GM12891 (cell line): ENCODE measurements at regions not wholly inside any gene's neighbourhood (a gene's known extent, or its start where the extent isn't known, plus 50 kb on each side); places are given as distances from the start of the nearest gene placed in this dataset.

ENCODE experiments used
- DNase-seq: peaks from one replicate; pipeline ENCODE4 v3.0.0; 2011; ENCODE audit warnings: low spot score; ENCODE audit not compliant: insufficient read length
- FAIRE-seq: peaks from 2 replicates; lab custom pipeline; 2011; peaks lifted over from hg19 to GRCh38; lab: Jason Lieb, UNC
- PAX5 ChIP-seq: IDR thresholded peaks from 2 replicates; pipeline ENCODE4 v1.6.1; 2011; ENCODE audit warnings: low read length, moderate library complexity, mild to moderate bottlenecking; ENCODE audit not compliant: insufficient read depth, severe bottlenecking
- POLR2A ChIP-seq: IDR thresholded peaks from 2 replicates; pipeline ENCODE4 v1.6.1; 2011; ENCODE audit warnings: low read depth, low read length, control low read depth
- POLR2AphosphoS5 ChIP-seq: IDR thresholded peaks from 2 replicates; pipeline ENCODE4 v1.6.1; 2011; ENCODE audit warnings: low read depth, low read length, control low read depth
- POU2F2 ChIP-seq: IDR thresholded peaks from 2 replicates; pipeline ENCODE4 v1.6.1; 2011; ENCODE audit warnings: low read depth, mild to moderate bottlenecking, control low read depth, low read length, moderate library complexity
- SPI1 ChIP-seq: IDR thresholded peaks from 2 replicates; pipeline ENCODE4 v1.6.1; 2011; ENCODE audit warnings: low read depth, low read length, control low read depth
- TAF1 ChIP-seq: IDR thresholded peaks from 2 replicates; pipeline ENCODE4 v1.6.1; 2011; ENCODE audit warnings: low read depth, low read length, control low read depth

- TF ChIP-seq POLR2AphosphoS5 (no peak), POU2F2 (no peak)
- FAIRE-seq = no peak
- no peak for DNase-seq
Measured at GRCh38 chr12:115259968-115260747, 576.2 kb upstream of the TBX3 start.

GRCh38 chr12:115257791-115258190 lies 573.8 kb upstream of the TBX3 start:
- no peak for DNase-seq
- no peak for TF ChIP-seq POU2F2
- no peak for TF ChIP-seq POLR2AphosphoS5
- FAIRE-seq = no peak

GRCh38 chr12:115255962-115256361 lies 572.0 kb upstream of the TBX3 start:
- DNase-seq = no peak
- TF ChIP-seq PAX5 = no peak
- TF ChIP-seq POLR2A = no peak
- no peak for TF ChIP-seq POLR2AphosphoS5
- no peak for TF ChIP-seq SPI1
- FAIRE-seq = no peak

GRCh38 chr12:115255257-115255656 lies 571.3 kb upstream of the TBX3 start:
- DNase-seq (no peak), FAIRE-seq (no peak)
- TF ChIP-seq POLR2AphosphoS5 (no peak), POLR2A (no peak), PAX5 (no peak), TAF1 (no peak), POU2F2 (no peak), SPI1 (no peak)

GRCh38 chr12:115253049-115253448 lies 569.1 kb upstream of the TBX3 start:
- DNase-seq (no peak), FAIRE-seq (no peak)
- TF ChIP-seq SPI1 = no peak
- no peak for TF ChIP-seq PAX5
- TF ChIP-seq POU2F2 = no peak
- TF ChIP-seq POLR2AphosphoS5 = no peak
- no peak for TF ChIP-seq TAF1
- TF ChIP-seq POLR2A = no peak

- DNase-seq (no peak), FAIRE-seq (no peak)
- TF ChIP-seq POU2F2 = no peak
- TF ChIP-seq PAX5 = no peak
- TF ChIP-seq SPI1 = no peak
- no peak for TF ChIP-seq POLR2AphosphoS5
- no peak for TF ChIP-seq POLR2A
- no peak for TF ChIP-seq TAF1
Measured at GRCh38 chr12:115251727-115252126, 567.8 kb upstream of the TBX3 start.

GRCh38 chr12:115249671-115250278 lies 565.8 kb upstream of the TBX3 start:
- no peak for TF ChIP-seq POU2F2
- no peak for TF ChIP-seq SPI1
- TF ChIP-seq TAF1 = no peak
- no peak for TF ChIP-seq POLR2AphosphoS5
- TF ChIP-seq POLR2A = no peak
- no peak for TF ChIP-seq PAX5
- no peak for DNase-seq
- no peak for FAIRE-seq

- TF ChIP-seq PAX5 (no peak), POLR2AphosphoS5 (no peak), TAF1 (no peak), SPI1 (no peak), POU2F2 (no peak), POLR2A (no peak)
- FAIRE-seq = no peak
- DNase-seq = no peak
Measured at GRCh38 chr12:115245020-115245419, 561.0 kb upstream of the TBX3 start.

- FAIRE-seq = no peak
Measured at GRCh38 chr12:115243933-115244628, 560.1 kb upstream of the TBX3 start.

More at GRCh38 chr12:115243933-115244628, 560.1 kb upstream of the TBX3 start:
- TF ChIP-seq POU2F2 (no peak), POLR2A (no peak)
- DNase-seq = no peak
